Activated CD8-positive, alpha-beta T cell treated with anti-CD3 and anti-CD28 coated beads for 36 hours (primary cell): ENCODE measurements at regions not wholly inside any gene's neighbourhood (a gene's known extent, or its start where the extent isn't known, plus 50 kb on each side); places are given as distances from the start of the nearest gene placed in this dataset.
A peak's percentile ranks its signal among the peaks of the same experiment; 100 is the strongest.

Experiments
- ATAC-seq: fragments of 200-7000 bp; cut with Tn5 transposase; one replicate; pipeline ENCODE4 v1.10.0; 2021; ENCODE audit warnings: mild to moderate bottlenecking, moderate library complexity
- CTCF ChIA-PET: fragments of 350-600 bp; sonication (Branson Sonifier 250); formaldehyde crosslinking; loops from one replicate; lab custom pipeline; 2021; ENCODE audit warnings: antibody characterized with exemption; lab: Charles Lee
- POLR2A ChIA-PET: fragments of 350-600 bp; sonication (Branson Sonifier 250); formaldehyde crosslinking; loops from one replicate; lab custom pipeline; 2021; ENCODE audit warnings: antibody characterized with exemption; lab: Charles Lee
- DNase-seq: peaks from one replicate; pipeline ENCODE4 v3.0.0-alpha.2; 2020
- H3K27ac Mint-ChIP-seq: one replicate; pipeline ENCODE4 v1.8.0; 2021; ENCODE audit warnings: mild to moderate bottlenecking, mixed read lengths
- H3K27me3 Mint-ChIP-seq: one replicate; pipeline ENCODE4 v1.8.0; 2021; ENCODE audit warnings: mixed read lengths
- H3K36me3 Mint-ChIP-seq: one replicate; pipeline ENCODE4 v1.8.0; 2021; ENCODE audit warnings: low read depth, mixed read lengths
- H3K4me1 Mint-ChIP-seq: one replicate; pipeline ENCODE4 v1.8.0; 2021; ENCODE audit warnings: low read depth, mixed read lengths
- H3K4me3 Mint-ChIP-seq: one replicate; pipeline ENCODE4 v1.8.0; 2021; ENCODE audit warnings: mild to moderate bottlenecking, moderate library complexity, mixed read lengths
- H3K9me3 Mint-ChIP-seq: one replicate; pipeline ENCODE4 v1.8.0; 2021; ENCODE audit warnings: mixed read lengths
- intact Hi-C: fragments of 100-400 bp; cut with micrococcal nuclease; formaldehyde crosslinking; loops from one replicate; pipeline ENCODE4 v1.10.0; 2022
- TF ChIP-seq, protein P1 (sequence below): fragments of 200-600 bp; IDR thresholded peaks from one replicate; pipeline ENCODE4 v1.8.0; 2022; ENCODE audit warnings: antibody characterized with exemption, mild to moderate bottlenecking

GRCh38 chr9:99466781-99467180, 244.7 kb downstream of the SEC61B start:
- Mint-ChIP-seq H3K4me3 (no peak overlapping the region), H3K36me3 (no peaks in the 10 kb centered on the region), H3K27me3 (peaks cover 3% of the 10 kb centered on the region), H3K27ac (no peak overlapping the region), H3K4me1 (no peaks in the 10 kb centered on the region), H3K9me3 (no peaks in the 10 kb centered on the region)
- ATAC-seq, result no peak
- CTCF ChIA-PET, result no interaction called here
- TF ChIP-seq, protein P1, sequence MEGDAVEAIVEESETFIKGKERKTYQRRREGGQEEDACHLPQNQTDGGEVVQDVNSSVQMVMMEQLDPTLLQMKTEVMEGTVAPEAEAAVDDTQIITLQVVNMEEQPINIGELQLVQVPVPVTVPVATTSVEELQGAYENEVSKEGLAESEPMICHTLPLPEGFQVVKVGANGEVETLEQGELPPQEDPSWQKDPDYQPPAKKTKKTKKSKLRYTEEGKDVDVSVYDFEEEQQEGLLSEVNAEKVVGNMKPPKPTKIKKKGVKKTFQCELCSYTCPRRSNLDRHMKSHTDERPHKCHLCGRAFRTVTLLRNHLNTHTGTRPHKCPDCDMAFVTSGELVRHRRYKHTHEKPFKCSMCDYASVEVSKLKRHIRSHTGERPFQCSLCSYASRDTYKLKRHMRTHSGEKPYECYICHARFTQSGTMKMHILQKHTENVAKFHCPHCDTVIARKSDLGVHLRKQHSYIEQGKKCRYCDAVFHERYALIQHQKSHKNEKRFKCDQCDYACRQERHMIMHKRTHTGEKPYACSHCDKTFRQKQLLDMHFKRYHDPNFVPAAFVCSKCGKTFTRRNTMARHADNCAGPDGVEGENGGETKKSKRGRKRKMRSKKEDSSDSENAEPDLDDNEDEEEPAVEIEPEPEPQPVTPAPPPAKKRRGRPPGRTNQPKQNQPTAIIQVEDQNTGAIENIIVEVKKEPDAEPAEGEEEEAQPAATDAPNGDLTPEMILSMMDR, result no peak
- POLR2A ChIA-PET, result interaction anchor here (0.7 kb wide), 1 partner anchor 93 kb away, joined by 3 read pairs; no protein-coding TSS in a partner anchor
- intact Hi-C loops, result no loop called here
- no peak for DNase-seq

DNA sequence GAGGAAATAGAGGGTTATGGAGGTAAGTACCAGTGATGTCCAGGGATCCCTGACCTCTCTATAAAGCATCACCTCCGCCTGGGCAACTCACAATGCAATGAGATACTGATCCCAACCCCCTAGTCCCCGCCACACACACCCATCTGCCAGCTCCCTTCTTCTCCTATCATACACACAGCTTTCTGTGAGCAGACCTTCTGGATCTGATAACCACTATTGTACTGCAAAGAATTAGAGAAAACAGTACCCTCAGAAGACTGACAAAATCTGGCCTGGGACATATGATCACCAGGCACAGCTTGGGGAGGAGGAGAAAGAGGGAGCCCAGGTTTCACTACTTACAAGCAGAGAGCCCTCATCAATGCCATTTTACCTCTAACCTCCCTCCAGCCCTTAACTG, 249.0 kb downstream of the SEC61B start:
- peaks cover 14% of the 10 kb centered on the region for H3K27me3 Mint-ChIP-seq
- intact Hi-C loops, result no loop called here
- H3K4me3 Mint-ChIP-seq, result no peak overlapping the region
- H3K4me1 Mint-ChIP-seq, result peaks cover 7% of the 10 kb centered on the region
- H3K36me3 Mint-ChIP-seq, result no peaks in the 10 kb centered on the region
- POLR2A ChIA-PET, result no interaction called here
- no peak overlapping the region for H3K27ac Mint-ChIP-seq
- CTCF ChIA-PET, result no interaction called here
- DNase-seq (no peak), ATAC-seq (no peak)
- H3K9me3 Mint-ChIP-seq, result no peaks in the 10 kb centered on the region
- TF ChIP-seq, protein P1, result no peak

- H3K27me3 Mint-ChIP-seq, result peaks cover 17% of the 10 kb centered on the region
- intact Hi-C loops, result no loop called here
- peaks cover 7% of the 10 kb centered on the region for H3K4me1 Mint-ChIP-seq
- ATAC-seq, result no peak
- no peak overlapping the region for H3K4me3 Mint-ChIP-seq
- CTCF ChIA-PET, result no interaction called here
- no peaks in the 10 kb centered on the region for H3K36me3 Mint-ChIP-seq
- no peaks in the 10 kb centered on the region for H3K9me3 Mint-ChIP-seq
- TF ChIP-seq, protein P1, result no peak
- POLR2A ChIA-PET, result no interaction called here
- no peak for DNase-seq
- peak overlapping the region; percentile 61 for H3K27ac Mint-ChIP-seq
These were observed 250.3 kb downstream of the SEC61B start for GRCh38 chr9:99472240-99472915.

- ATAC-seq (no peak), DNase-seq (no peak)
- H3K27me3 Mint-ChIP-seq, result peaks cover 17% of the 10 kb centered on the region
- ChIA-PET CTCF (no interaction called here), POLR2A (no interaction called here)
- no peaks in the 10 kb centered on the region for H3K36me3 Mint-ChIP-seq
- H3K9me3 Mint-ChIP-seq, result no peaks in the 10 kb centered on the region
- H3K4me1 Mint-ChIP-seq, result peaks cover 7% of the 10 kb centered on the region
- no peak overlapping the region for H3K4me3 Mint-ChIP-seq
- TF ChIP-seq, protein P1, result no peak
- no peak overlapping the region for H3K27ac Mint-ChIP-seq
- intact Hi-C loops, result no loop called here
These were observed 250.8 kb downstream of the SEC61B start for GRCh38 chr9:99472916-99473245.

DNA sequence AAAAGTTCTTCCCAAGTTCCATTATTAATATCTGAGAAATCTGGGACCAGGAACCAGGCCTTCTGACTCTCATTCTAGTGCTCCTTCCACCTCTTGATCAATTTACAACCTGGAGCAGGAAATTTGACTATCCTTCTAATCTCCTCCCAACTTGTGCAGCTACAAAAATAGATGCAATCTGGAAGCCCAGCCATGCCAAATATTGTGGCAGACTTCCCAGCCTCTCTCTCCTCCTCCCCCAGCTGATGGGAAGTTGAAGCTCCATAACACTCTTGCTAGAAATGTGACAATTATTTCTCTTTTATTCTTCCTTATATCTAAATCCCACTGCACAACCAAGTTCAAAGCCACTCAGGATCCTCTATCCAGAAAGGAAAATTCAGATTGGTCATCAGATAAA, 252.1 kb downstream of the SEC61B start:
- Mint-ChIP-seq H3K27me3 (peaks cover 17% of the 10 kb centered on the region), H3K4me1 (peaks cover 7% of the 10 kb centered on the region), H3K9me3 (no peaks in the 10 kb centered on the region), H3K27ac (no peak overlapping the region), H3K4me3 (no peak overlapping the region), H3K36me3 (no peaks in the 10 kb centered on the region)
- TF ChIP-seq, protein P1, result no peak
- CTCF ChIA-PET, result no interaction called here
- POLR2A ChIA-PET, result no interaction called here
- no peak for DNase-seq
- no peak for ATAC-seq
- intact Hi-C loops, result no loop called here
